Activated B cell treated with CpG ODN at 0.5 μM for 24 hours (primary cell): ENCODE measurements at regions not wholly inside any gene's neighbourhood (a gene's known extent, or its start where the extent isn't known, plus 50 kb on each side); places are given as distances from the start of the nearest gene placed in this dataset.

ENCODE experiments used
- ATAC-seq: fragments of 200-7000 bp; cut with Tn5 transposase; one replicate; pipeline ENCODE4 v1.10.0; 2021; ENCODE audit warnings: low read depth, mild to moderate bottlenecking, moderate library complexity
- CTCF ChIA-PET: fragments of 350-600 bp; sonication (Branson Sonifier 250); formaldehyde crosslinking; loops from one replicate; lab custom pipeline; 2021; ENCODE audit warnings: antibody characterized with exemption; lab: Charles Lee
- POLR2A ChIA-PET: fragments of 350-600 bp; sonication (Branson Sonifier 250); formaldehyde crosslinking; loops from one replicate; lab custom pipeline; 2021; ENCODE audit warnings: antibody characterized with exemption; lab: Charles Lee
- DNase-seq: peaks from one replicate; pipeline ENCODE4 v3.0.0; 2022
- H3K27ac Mint-ChIP-seq: one replicate; pipeline ENCODE4 v1.8.0; 2020; ENCODE audit warnings: mixed read lengths
- H3K27me3 Mint-ChIP-seq: one replicate; pipeline ENCODE4 v1.8.0; 2021; ENCODE audit warnings: mixed read lengths
- H3K36me3 Mint-ChIP-seq: one replicate; pipeline ENCODE4 v1.8.0; 2021; ENCODE audit warnings: low read depth, mixed read lengths
- H3K4me1 Mint-ChIP-seq: one replicate; pipeline ENCODE4 v1.8.0; 2021; ENCODE audit warnings: mixed read lengths
- H3K4me3 Mint-ChIP-seq: one replicate; pipeline ENCODE4 v1.8.0; 2020; ENCODE audit warnings: mild to moderate bottlenecking, mixed read lengths
- H3K9me3 Mint-ChIP-seq: one replicate; pipeline ENCODE4 v1.8.0; 2020; ENCODE audit warnings: mixed read lengths
- CTCF ChIP-seq: fragments of 200-600 bp; IDR thresholded peaks from one replicate; pipeline ENCODE4 v1.8.0; 2022; ENCODE audit warnings: antibody characterized with exemption, mild to moderate bottlenecking
- intact Hi-C: fragments of 100-400 bp; cut with micrococcal nuclease; formaldehyde crosslinking; loops from one replicate; pipeline ENCODE4 v1.15.1; 2024

- intact Hi-C loops: loop anchor here (1.0 to 5.0 kb wide), 3 partner anchors 77 to 286 kb away; no protein-coding TSS in a partner anchor
- POLR2A ChIA-PET: interaction anchor here (0.8 to 8.3 kb wide), 13 partner anchors 15 to 287 kb away, joined by 3 to 85 read pairs (median 26); partner anchors contain the start of gene NFKBIZ
- no peak for TF ChIP-seq CTCF
- Mint-ChIP-seq H3K27ac (no peak overlapping the region), H3K4me3 (no peak overlapping the region), H3K36me3 (peaks cover 3% of the 10 kb centered on the region), H3K9me3 (peaks cover 2% of the 10 kb centered on the region), H3K27me3 (no peaks in the 10 kb centered on the region), H3K4me1 (peaks cover 40% of the 10 kb centered on the region)
- CTCF ChIA-PET: interaction anchor here (1.6 to 3.3 kb wide), 2 partner anchors 86 to 286 kb away, joined by 3 to 34 read pairs; no protein-coding TSS in a partner anchor
- DNase-seq (no peak), ATAC-seq (peak; percentile 46)
These were observed 89.0 kb downstream of the NFKBIZ start for GRCh38 chr3:101938262-101938847.

GRCh38 chr3:101939361-101940049 lies 90.2 kb downstream of the NFKBIZ start:
- H3K4me1 Mint-ChIP-seq: peaks cover 41% of the 10 kb centered on the region
- DNase-seq: no peak
- no peaks in the 10 kb centered on the region for H3K9me3 Mint-ChIP-seq
- no peak for TF ChIP-seq CTCF
- H3K4me3 Mint-ChIP-seq: no peak overlapping the region
- POLR2A ChIA-PET: interaction anchor here (2.9 to 8.3 kb wide), 5 partner anchors 39 to 120 kb away, joined by 26 to 85 read pairs (median 67); partner anchors contain the start of gene NFKBIZ
- H3K27ac Mint-ChIP-seq: no peak overlapping the region
- H3K27me3 Mint-ChIP-seq: no peaks in the 10 kb centered on the region
- no peak for ATAC-seq
- CTCF ChIA-PET: no interaction called here
- intact Hi-C loops: loop anchor here (5.0 kb wide), 1 partner anchor 127 kb away; no protein-coding TSS in a partner anchor
- no peaks in the 10 kb centered on the region for H3K36me3 Mint-ChIP-seq

- TF ChIP-seq CTCF: no peak
- H3K9me3 Mint-ChIP-seq: no peaks in the 10 kb centered on the region
- intact Hi-C loops: no loop called here
- H3K36me3 Mint-ChIP-seq: no peaks in the 10 kb centered on the region
- H3K4me3 Mint-ChIP-seq: no peak overlapping the region
- H3K4me1 Mint-ChIP-seq: peaks cover 43% of the 10 kb centered on the region
- ChIA-PET POLR2A (interaction anchor here (1.0 to 5.9 kb wide), 3 partner anchors 91 to 119 kb away, joined by 3 to 61 read pairs (median 4); partner anchors contain the start of gene NFKBIZ), CTCF (interaction anchor here (0.9 kb wide), 1 partner anchor 284 kb away, joined by 3 read pairs; no protein-coding TSS in a partner anchor)
- ATAC-seq (no peak), DNase-seq (no peak)
- H3K27me3 Mint-ChIP-seq: no peaks in the 10 kb centered on the region
- no peak overlapping the region for H3K27ac Mint-ChIP-seq
These were observed 91.4 kb downstream of the NFKBIZ start for GRCh38 chr3:101940521-101941317.

GRCh38 chr3:101941318-101942040 lies 92.2 kb downstream of the NFKBIZ start:
- no peak for ATAC-seq

More at GRCh38 chr3:101941318-101942040, 92.2 kb downstream of the NFKBIZ start:
- no peak for TF ChIP-seq CTCF
- Mint-ChIP-seq H3K36me3 (no peaks in the 10 kb centered on the region), H3K4me3 (peak overlapping the region; percentile 33), H3K9me3 (no peaks in the 10 kb centered on the region), H3K27me3 (no peaks in the 10 kb centered on the region), H3K4me1 (peaks cover 43% of the 10 kb centered on the region), H3K27ac (no peak overlapping the region)
- intact Hi-C loops: no loop called here
- DNase-seq: no peak
- POLR2A ChIA-PET: interaction anchor here (0.8 to 1.2 kb wide), 5 partner anchors 55 to 118 kb away, joined by 3 to 4 read pairs (median 3); partner anchors contain the start of gene NFKBIZ
- CTCF ChIA-PET: no interaction called here
